SIG-M5 treated with dmso at 0.1 percent for 504 hours (cell line): ENCODE measurements at regions not wholly inside any gene's neighbourhood (a gene's known extent, or its start where the extent isn't known, plus 50 kb on each side); places are given as distances from the start of the nearest gene placed in this dataset.

Experiments
- DNase-seq: peaks from one replicate; lab custom pipeline; 2025; ENCODE audit not compliant: unreplicated experiment; lab: John Stamatoyannopoulos, UW

DNA sequence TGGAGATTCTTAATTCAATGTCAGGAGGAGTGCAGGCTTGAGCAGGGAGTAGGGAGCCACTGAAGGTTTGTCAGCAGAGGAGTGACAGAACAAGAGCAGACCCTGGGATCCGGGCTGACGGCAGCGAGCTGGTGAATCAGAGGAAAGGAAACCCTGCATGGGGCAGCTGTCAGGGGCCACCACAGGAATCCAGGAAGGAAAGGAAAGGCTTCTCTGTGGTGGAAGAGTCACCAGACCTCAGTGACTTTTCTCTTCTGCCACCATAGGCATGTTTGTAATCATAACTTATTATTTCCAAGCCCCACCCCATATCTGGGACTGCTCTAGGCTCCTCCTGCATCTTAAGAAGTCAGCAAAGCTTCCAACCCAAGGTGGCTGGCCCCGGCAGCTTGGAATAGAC lies 150.9 kb downstream of the BCOR start:
- no peak for DNase-seq

DNA sequence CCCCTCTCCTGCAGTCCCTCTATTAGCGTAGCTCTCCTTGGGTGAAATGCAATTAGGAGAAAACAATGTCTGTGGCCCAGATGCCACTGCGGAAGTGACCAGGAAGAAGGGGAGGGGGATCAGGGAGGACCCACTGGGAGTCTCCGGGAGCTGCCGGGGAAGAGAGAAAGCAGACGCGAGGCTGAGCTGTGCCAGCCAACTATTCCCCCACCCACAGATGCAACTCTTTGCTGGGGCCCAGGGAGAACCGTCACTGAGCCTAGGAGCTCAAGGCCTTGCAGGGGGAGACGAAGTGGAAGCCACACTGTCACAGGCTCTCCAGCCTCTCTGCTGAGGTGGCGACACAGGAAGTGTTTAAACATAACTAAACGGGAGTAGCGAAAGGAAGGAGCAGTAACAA lies 149.2 kb downstream of the BCOR start:
- no peak for DNase-seq

DNA sequence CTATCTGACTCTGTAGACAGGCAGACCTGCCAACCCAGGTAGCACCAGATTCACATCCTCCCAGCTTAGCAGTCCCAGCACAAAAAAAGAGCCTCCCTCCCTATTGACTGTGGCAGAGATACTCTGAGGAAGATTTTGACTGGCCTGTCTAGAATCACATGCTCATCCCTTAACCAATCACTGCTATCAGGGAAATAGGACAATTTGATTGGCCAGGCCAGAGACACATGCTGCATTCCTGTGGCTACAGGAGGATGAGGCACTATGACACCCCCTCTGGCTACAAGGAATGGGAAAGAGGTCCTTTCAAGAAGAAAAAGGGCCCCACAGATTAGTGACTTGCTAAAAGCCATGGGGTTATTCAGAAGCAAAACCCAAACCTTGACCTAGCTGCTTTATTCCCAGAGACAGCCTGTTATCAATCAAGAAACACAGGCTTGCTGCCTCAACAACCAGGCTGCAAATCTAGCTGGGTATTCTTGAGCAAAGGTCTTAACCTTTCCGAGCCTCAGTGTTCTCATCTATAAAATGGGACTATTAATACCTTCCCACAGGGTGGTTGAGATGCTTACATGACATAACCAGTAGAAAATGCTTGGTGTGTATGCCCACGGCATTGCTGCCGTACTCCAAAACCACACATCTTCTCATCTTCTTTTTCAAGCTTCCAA lies 147.6 kb downstream of the BCOR start:
- DNase-seq, result no peak

DNA sequence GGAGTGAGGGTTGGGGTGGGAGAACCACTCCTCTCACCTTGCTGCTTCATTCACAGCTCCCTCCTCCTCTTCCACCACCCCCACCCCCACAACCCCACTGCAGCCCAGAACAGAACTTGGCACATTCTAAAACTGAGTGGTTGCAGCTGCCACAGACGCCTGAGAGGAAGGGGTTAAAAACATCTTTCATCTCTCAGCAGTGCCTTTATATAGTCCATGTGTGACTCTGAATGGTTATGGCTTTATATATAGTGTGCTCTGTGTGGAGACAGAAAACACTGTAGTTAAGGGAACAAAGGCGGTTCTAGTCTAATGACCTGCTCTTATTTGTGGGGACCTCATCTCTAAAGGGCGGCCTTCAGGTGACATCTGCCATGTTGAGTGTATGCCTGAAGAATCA lies 144.8 kb downstream of the BCOR start:
- no peak for DNase-seq

DNA sequence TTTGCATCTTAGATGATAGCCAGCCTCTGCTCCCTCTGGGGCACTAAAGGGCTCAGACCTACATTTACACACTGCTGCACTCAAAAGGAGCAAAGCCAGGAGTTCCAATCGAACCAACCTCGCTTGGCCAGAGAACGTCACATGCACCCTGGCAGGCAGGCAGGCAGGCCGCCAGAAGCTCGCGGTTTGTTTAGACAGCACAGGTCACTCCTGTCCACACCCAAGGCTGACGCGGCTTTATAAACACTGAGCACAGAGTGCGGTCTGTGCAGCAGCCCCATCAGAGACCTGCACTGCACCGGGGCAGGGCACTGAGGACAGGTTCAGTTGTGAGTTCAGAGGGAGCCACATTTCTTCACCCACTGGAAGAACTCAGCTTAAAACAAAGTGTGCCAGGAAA lies 143.9 kb downstream of the BCOR start:
- DNase-seq, result peak; percentile 10

DNA sequence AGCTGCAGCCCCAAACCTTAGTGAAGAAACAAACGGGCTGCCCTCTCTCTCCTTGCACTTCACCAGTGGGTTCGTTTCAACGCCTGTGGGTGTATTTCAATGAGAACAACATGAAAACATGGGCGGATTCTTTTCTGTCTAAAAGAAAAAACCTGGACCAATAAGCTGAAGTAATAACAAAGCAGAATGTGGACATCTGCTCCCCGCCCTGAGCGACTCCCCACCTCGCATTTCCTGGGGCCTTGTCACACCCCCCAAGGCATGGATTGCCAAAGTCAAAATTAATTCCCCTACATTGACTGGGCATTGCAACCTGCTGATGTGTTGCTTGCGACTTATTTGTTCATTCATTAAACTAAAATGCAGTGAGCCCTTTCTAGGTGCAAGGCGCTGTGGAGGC lies 142.9 kb downstream of the BCOR start:
- no peak for DNase-seq

DNA sequence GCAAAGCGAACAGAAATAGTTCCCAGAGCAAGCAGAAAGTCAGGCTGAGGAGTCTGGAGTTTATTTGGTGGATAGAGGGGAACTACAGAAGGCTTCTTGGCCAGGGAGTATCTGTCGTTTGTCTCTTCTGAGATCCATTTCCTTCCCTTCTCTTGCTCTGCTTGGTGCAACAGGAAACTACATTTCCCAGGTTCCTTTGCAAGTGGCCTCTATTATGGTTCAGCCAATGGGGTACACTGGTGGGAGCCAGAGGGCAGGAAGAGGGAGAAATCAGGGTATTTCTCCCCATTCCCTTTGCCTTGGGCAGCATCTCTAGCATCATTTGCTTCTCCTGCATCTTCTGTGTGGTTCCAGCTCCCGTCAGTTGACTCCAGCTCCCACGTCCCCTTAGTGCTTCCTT lies 142.1 kb downstream of the BCOR start:
- no peak for DNase-seq

DNA sequence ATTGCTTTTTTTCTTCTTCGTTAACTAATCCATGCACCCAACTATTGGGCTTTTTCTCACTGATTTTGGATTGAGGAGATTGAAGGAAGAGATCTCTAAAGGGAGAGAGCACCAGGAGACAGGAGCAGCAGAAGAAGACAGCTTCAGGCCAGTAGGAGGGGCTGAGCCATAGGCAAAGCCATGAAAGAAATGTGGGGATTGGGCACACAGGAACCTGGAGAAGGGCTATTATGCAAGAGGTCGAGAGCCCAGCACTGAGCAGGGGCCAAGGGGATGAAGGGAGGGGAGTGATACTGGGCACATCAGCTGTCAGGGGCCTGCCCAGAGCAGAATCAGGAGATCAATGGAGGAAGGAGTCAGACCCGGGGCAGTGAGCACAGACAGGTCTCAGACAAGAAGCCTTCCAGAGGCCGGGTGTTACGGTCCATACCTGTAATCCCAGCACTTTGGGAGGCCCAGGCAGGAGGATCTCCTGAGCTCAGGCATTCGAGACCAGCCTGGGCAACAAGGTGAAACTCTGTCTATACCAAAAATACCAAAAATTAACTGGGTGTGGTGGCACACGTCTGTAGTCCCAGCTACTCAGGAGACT lies 140.9 kb downstream of the BCOR start:
- DNase-seq, result no peak

DNA sequence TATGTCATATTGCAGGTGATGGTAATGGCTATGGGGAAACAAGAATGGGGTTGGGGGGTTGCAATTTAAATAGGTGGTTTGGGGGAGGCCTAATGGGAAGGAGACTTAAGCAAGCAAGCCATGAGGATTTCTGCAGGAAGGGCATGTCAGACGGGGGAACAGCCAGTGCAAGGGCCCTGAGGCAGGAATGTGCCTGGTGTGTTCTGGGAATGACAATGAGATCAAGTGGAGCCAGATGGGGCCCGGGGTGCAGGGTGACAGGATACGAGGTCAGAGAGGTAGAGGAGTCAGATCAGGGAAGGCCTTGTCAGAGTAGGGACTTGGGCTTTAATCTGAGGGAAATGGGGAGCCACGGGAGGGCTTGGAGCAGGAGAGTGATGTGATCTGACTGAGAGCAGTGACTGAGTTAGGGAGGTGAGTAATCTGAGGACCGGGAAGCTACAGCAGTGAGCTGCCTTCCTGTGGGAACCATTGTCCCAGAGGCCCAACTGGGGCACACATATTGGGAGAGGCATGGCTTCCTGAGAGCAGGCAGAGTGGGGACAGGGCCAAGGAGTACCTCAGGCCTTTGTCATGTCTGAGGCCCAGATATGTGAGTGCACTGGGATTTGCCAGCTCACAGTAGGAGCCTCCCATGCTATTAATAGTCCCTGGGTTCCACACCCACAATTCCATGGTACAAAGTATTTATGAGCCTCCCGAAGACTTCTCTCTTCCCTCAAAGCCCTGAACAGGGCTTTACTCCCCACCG lies 139.8 kb downstream of the BCOR start:
- no peak for DNase-seq

DNA sequence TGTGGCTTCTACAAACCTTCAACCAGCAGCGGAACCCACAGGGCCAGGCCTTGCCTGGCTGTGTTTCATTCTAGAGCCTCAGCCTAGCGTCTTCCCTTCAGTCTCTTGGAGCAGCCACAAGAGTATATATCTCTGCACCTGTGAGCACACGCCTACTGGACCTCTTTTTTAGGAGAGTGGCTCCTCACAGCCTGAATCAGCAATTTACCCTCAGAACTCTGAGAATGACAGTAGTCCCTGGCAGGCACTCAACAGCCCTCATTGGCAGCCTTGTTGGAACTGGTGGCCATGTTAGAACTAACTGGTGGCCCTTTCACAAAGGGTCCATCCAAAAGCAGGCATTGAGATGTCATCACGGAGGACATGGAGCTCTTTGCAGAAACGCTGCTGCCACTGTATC lies 138.9 kb downstream of the BCOR start:
- DNase-seq, result no peak

DNA sequence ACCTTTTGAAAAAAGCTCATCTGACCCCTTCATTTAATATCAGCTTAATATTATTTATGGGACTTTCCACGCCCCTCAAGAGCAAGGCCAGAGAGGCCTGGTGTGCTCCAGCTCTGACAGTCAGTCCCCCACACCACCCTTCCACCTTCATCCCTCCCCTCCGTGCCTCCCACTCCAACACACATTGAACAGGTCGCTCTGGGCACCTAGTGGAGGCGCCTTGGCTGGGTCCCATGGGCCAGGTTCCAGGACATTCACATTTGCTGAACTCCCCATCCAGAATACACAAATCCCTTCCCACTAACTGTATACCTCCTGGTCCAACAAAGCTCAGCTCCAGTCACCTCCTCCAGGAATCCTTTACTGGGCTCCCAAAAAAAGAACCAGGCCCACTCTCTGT lies 137.5 kb downstream of the BCOR start:
- DNase-seq, result no peak

DNA sequence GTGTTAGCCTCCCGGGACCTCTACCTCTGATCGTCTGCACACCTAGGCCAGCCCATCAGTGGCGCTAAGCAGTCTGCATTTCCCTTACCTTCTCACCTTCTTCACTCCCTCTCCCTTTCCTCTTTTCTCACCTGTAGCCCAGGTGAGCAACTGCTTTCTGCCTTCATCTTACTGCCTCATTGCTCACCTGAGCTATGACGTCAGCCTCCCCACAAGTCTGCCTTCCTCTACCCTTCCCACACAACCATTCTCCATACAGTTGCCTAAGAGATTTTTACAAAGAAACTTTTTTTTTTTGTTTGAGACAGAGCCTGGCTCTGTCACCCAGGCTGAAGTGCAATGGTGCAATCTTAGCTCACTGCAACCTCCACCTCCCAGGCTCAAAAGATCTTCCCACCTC lies 136.3 kb downstream of the BCOR start:
- DNase-seq, result no peak

DNA sequence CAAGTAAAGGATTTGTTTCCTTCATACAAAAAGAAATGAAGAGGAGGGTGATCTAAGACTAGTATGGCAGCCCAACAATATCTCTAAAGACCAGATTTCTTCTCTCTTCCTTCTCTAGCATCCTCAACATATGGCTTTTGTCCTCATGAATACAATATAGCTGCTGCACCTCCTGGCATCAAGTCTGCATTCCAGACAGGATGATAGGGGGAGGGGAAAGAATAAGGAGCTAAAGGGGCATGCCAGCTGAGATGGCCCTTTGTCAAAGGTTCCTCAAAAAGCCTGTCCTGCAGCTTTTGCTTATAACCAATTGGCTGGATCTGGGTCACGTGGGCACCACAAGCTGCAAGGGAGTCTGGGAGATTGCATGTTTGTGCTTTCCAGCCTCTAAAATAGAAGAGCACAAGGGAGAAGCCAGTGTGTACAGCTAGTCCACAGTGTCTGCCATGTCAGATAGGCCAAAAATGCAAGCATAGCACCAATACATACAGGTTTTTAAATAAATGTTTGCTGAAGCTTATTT lies 132.6 kb downstream of the BCOR start:
- no peak for DNase-seq

DNA sequence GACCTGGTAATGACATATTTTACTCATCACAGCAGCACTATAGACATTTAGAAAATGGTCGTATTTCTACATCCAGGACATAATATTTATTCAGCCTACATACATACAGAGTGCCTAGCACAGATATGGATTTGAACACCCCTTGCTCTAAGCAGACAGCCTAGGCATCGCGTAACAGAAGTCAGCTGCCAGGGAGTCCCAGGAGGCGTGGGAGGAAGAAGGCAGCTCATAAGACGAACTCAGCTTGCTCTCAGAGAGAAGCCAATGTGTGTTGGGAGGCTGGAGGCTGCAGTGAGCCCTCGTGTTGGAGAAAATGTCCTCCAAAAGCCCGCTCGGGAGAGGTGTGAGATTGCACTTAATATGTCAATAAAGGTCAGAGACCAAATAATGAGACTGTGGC lies 131.6 kb downstream of the BCOR start:
- DNase-seq, result no peak

DNA sequence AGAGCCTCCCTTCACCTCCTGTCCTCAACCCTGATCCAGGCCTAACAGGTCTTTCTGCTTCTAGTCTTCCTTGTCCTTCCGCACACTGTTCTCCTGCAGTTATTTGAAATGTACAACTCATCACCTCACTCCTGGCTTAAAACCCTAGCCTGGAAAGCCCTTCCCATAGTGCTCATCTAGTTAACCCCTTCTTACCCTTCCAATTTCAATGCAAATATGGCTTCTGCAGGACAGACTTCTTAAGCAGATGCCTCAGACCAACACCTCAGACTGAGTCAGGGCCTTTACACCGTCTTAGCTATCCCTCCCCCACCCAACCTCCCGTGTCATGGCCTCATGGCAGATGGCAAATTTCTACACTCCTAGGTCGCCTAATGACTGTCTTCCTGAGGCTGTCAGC lies 130.4 kb downstream of the BCOR start:
- DNase-seq, result no peak

DNA sequence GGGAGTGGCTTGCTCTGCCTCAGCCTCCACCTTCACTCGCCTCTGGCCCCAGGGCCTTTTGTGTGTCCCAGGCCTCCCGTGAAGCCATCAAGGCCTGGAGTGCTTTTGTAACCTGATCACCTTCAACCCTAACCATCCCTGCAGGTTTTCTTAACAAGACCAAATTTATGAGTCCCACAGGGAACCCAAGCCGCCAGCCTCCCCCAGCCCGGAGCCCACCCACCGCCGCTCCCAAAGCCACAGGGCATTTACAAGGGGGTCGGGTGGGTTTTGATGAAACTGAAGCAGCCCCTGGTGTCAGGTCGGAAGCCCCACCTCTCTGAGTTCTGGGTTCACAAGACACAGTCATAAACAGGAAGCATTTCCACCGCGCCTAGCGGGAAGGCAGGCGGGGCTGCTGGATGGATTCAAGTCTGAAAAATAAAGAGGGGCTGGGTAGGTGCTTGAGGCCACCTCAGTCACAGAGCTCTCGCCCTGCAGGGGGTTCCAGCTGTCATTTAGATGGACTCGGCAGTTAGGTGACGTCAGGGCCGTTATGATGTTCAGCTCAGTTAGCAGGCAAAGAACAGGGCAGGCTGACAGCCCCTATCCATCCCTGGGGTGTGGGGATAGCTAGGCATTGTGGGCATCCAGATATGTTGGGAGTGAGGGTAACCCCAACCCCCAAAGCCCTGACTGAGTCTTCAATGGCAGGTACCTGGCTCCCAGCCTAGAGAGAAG lies 128.5 kb downstream of the BCOR start:
- DNase-seq, result no peak

DNA sequence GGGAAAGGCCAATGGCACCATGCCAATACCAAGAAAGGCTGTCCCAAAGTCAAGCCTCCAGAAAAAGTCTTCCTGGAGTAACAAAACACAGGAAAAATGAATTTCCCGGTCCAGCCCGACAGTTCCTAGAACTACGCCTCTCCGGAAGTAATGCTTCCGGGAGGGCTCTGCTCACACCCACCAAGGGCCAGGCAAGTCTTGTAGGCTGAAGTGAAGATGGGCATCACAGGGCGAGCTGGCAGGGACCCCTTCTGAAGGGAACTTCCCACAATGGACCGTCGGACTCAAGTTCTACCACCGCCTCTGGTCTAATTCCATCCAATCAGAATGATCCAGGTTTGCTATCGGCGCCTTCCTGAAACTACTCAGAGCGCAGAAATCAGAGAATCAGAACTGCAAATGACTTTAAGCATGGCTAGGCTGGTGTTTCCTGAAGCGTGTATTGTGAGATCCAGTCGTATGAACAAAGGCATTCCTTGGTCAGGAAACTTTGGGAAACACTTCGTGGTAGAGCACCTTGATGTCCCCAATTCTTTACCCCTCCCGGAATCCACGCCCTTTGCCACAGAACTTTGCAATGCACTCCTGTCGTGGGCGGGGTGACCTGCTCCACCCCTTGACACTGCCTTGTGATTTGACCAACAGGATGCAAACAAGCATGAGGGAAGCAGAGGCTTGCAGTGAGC lies 127.8 kb downstream of the BCOR start:
- DNase-seq, result no peak

DNA sequence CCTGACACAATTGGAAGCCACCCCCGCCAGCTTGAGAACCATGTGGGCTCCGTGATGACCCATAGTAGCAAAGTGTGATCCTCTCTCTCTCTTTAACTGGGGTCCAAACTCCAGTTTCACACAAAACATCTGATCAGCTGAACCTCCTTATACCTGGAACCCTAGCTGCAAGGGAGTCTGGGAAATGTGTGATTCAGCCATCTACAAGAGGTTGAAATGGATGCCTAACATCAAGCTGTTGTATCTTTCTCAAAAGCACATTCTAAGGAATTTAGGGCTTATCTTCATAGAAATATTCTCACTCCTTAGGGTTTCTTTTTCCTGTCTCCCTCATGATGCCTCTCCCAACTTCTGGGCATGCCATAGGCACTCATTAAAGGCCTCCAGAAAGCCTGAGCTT lies 126.0 kb downstream of the BCOR start:
- DNase-seq, result no peak

DNA sequence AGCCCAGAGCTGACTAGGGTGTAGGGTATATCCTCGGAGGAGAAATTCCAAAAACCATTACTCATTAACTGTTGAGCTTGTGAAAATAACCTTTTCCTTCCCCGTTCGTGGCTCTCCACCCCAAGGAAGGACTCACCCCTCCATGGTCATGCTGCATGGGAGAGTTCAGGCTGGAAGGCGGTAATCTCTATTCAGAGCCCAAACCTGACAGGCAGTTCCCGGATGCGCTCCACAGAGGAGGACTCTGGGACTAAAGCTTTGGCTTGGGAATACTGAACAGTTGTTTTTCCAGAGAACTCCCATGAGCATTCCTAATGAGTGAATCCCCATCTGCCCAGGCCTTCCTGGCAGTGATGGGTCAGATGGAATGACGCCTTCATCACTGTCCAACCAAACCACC lies 125.4 kb downstream of the BCOR start:
- no peak for DNase-seq

DNA sequence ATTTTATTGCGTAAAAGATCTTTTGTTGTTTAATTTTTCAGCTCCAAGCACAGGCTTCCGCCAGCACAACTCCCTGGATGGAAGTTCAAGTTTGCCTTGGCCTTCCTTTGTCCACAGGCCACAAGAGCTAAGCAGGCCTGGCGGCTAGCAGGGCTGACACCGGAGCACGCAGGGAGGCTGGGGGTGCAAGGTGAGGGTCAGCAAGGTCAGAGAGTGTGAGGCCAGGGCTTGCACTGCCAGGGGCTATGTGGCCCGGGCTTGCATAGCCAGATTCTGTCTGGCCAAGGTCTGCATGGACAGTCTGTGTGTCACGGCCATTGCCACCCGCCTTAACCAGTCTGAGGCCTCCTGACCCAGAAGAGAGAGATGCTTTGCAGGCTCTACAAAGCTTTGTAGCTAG lies 123.9 kb downstream of the BCOR start:
- DNase-seq, result no peak

DNA sequence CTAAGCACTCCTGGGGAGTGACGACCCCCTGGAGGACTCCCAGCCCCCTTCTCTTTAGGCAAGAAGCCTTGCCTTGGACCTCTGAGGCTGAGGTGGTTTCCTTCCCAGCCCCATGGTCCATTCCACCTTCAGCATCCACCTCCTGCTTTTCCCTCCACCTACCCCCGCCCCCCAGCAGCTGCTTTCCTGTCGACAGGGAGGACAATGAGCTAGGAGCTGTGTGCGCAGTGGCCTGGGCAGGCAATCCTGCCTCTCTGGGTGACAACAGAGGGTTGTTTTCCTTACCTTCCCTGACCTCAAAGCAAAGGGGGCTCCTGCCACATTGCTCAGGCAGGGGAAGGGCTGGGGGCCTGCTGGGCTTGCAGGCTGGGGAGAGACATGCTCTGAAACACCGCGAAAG lies 123.5 kb downstream of the BCOR start:
- DNase-seq, result no peak
